Sigmoid colon (tissue), 4 donors: ENCODE measurements at regions not wholly inside any gene's neighbourhood (a gene's known extent, or its start where the extent isn't known, plus 50 kb on each side); places are given as distances from the start of the nearest gene placed in this dataset.

Experiments used
- CTCF ChIP-seq, 4 experiments: fragments of 450-650 bp in 3 of 4; fragments of 200-600 bp in 1 of 4; IDR thresholded peaks; one replicate each; pipeline ENCODE4 v1.5.1; 2016 to 2019; ENCODE audit warnings: antibody characterized with exemption in 4 of 4, mild to moderate bottlenecking in 3 of 4, moderate library complexity in 2 of 4
- POLR2AphosphoS5 ChIP-seq, 4 donors: sonication (generic); formaldehyde crosslinking; IDR thresholded peaks; one replicate each; pipeline ENCODE4 v1.6.1; 2017; ENCODE audit warnings: antibody characterized with exemption in 4 of 4

GRCh38 chr17:45706033-45706432, 78.1 kb upstream of the CRHR1 start:
- no peak for TF ChIP-seq CTCF (IDR thresholded peaks at IDR 0.05)
- TF ChIP-seq POLR2AphosphoS5 (IDR thresholded peaks at IDR 0.05) = no peak
